IMR-90 (cell line): ENCODE measurements at regions not wholly inside any gene's neighbourhood (a gene's known extent, or its start where the extent isn't known, plus 50 kb on each side); places are given as distances from the start of the nearest gene placed in this dataset.

Source experiments
- ATAC-seq: fragments of 200-7000 bp; cut with Tn5 transposase; 2 replicates; pipeline ENCODE4 v1.9.1; 2020; ENCODE audit warnings: low read depth, mild to moderate bottlenecking, moderate library complexity
- BruUV-seq: library from RNA; stranded (reverse); fragments of 400-500 nt; replicated peaks from 2 replicates; lab custom pipeline; 2021; lab: Mats Ljungman, UMichigan
- CTCF ChIA-PET: fragments of 300-600 bp; formaldehyde crosslinking; extraction: SDS; loops from one replicate; lab custom pipeline; 2021; ENCODE audit warnings: antibody characterized with exemption; lab: Yijun Ruan, JAX
- POLR2A ChIA-PET: fragments of 300-600 bp; sonication (Branson Sonifier 250); formaldehyde crosslinking; loops from one replicate; lab custom pipeline; 2022; ENCODE audit warnings: antibody characterized with exemption; ENCODE audit not compliant: unreplicated experiment; lab: Charles Lee
- DNase-seq: peaks from one replicate; pipeline ENCODE4 v3.0.0; 2013
- H2AFZ ChIP-seq: replicated peaks from 2 replicates; pipeline ENCODE3; 2013; ENCODE audit warnings: low read length, mild to moderate bottlenecking; ENCODE audit not compliant: poor library complexity
- H2AK5ac ChIP-seq: 2 replicates; pipeline ENCODE4 v1.6.1; 2013; ENCODE audit warnings: low read depth, low read length, inconsistent platforms
- H2AK9ac ChIP-seq: replicated peaks from 2 replicates; pipeline ENCODE3; 2013; ENCODE audit warnings: mild to moderate bottlenecking, low read depth, low read length, moderate library complexity; ENCODE audit not compliant: poor library complexity
- H2BK120ac ChIP-seq: 2 replicates; pipeline ENCODE4 v1.6.1; 2013; ENCODE audit warnings: low read depth, low read length, inconsistent platforms
- H2BK15ac ChIP-seq: 3 replicates; pipeline ENCODE4 v1.6.1; 2013; ENCODE audit warnings: low read depth, low read length, inconsistent platforms
- H2BK20ac ChIP-seq: 2 replicates; pipeline ENCODE4 v1.6.1; 2013; ENCODE audit warnings: low read depth, mild to moderate bottlenecking, inconsistent platforms, low read length, moderate library complexity
- H2BK5ac ChIP-seq: 2 replicates; pipeline ENCODE4 v1.6.1; 2013; ENCODE audit warnings: mild to moderate bottlenecking, low read depth, low read length, inconsistent platforms; ENCODE audit not compliant: poor library complexity, severe bottlenecking
- H3K14ac ChIP-seq: replicated peaks from 2 replicates; pipeline ENCODE4 v1.6.1; 2013; ENCODE audit warnings: low read depth, low read length, inconsistent platforms
- H3K18ac ChIP-seq: 2 replicates; pipeline ENCODE4 v1.6.1; 2013; ENCODE audit warnings: low read depth, low read length, control low read depth
- H3K23ac ChIP-seq: 2 replicates; pipeline ENCODE4 v1.6.1; 2013; ENCODE audit warnings: low read depth, low read length, inconsistent platforms
- H3K27ac ChIP-seq: 2 replicates; pipeline ENCODE4 v1.5.1; 2013; ENCODE audit warnings: mild to moderate bottlenecking, control low read depth, low read length; ENCODE audit not compliant: insufficient read depth
- H3K27me3 ChIP-seq: 2 replicates; pipeline ENCODE4 v1.6.1; 2013; ENCODE audit warnings: low read length; ENCODE audit not compliant: control insufficient read depth, insufficient read depth
- H3K36me3 ChIP-seq: 2 replicates; pipeline ENCODE4 v1.6.1; 2013; ENCODE audit warnings: low read length, mixed read lengths; ENCODE audit not compliant: control insufficient read depth, insufficient read depth
- H3K4ac ChIP-seq: 2 replicates; pipeline ENCODE4 v1.6.1; 2013; ENCODE audit warnings: low read depth, low read length, inconsistent platforms
- H3K4me1 ChIP-seq: 2 replicates; pipeline ENCODE4 v1.6.1; 2013; ENCODE audit warnings: low read length, mixed read lengths; ENCODE audit not compliant: control insufficient read depth, insufficient read depth
- H3K4me2 ChIP-seq: 2 replicates; pipeline ENCODE4 v1.6.1; 2013; ENCODE audit warnings: low read depth, mild to moderate bottlenecking, control low read depth, low read length, moderate library complexity
- H3K4me3 ChIP-seq: 2 replicates; pipeline ENCODE4 v1.5.1; 2013; ENCODE audit warnings: low read depth, mild to moderate bottlenecking, control low read depth, low read length, moderate library complexity; ENCODE audit not compliant: insufficient read depth
- H3K56ac ChIP-seq: 2 replicates; pipeline ENCODE4 v1.6.1; 2013; ENCODE audit warnings: low read length, inconsistent platforms; ENCODE audit not compliant: insufficient read depth; ENCODE audit errors: extremely low read depth
- H3K79me1 ChIP-seq, 2 experiments: 2 replicates each; pipeline ENCODE4 v1.6.1; 2013; ENCODE audit warnings: low read length in 2 of 2, inconsistent platforms in 1 of 2, low read depth in 1 of 2
- H3K9ac ChIP-seq: 2 replicates; pipeline ENCODE4 v1.6.1; 2013; ENCODE audit warnings: low read depth, low read length, control low read depth
- H3K9me1 ChIP-seq: 2 replicates; pipeline ENCODE4 v1.6.1; 2013; ENCODE audit warnings: low read length, inconsistent platforms; ENCODE audit not compliant: insufficient read depth
- H3K9me3 ChIP-seq: 2 replicates; pipeline ENCODE4 v1.6.1; 2013; ENCODE audit warnings: low read length; ENCODE audit not compliant: control insufficient read depth, insufficient read depth
- H4K20me1 ChIP-seq: 2 replicates; pipeline ENCODE4 v1.6.1; 2013; ENCODE audit warnings: low read length, inconsistent platforms; ENCODE audit not compliant: insufficient read depth
- H4K5ac ChIP-seq: 2 replicates; pipeline ENCODE4 v1.6.1; 2013; ENCODE audit warnings: mild to moderate bottlenecking, low read depth, low read length, control low read depth
- H4K8ac ChIP-seq, 2 experiments: 2 replicates each; pipeline ENCODE4 v1.6.1; 2013; ENCODE audit warnings: low read depth in 2 of 2, low read length in 2 of 2, control low read depth in 1 of 2, inconsistent platforms in 1 of 2
- H4K91ac ChIP-seq: 2 replicates; pipeline ENCODE4 v1.6.1; 2013; ENCODE audit warnings: low read depth, low read length, inconsistent platforms; ENCODE audit not compliant: insufficient read depth
- BHLHE40 ChIP-seq: fragments of 150-350 bp; IDR thresholded peaks from 2 replicates; pipeline ENCODE4 v1.6.1; 2016; ENCODE audit warnings: mild to moderate bottlenecking, low read depth, low read length
- CEBPB ChIP-seq: IDR thresholded peaks from 2 replicates; pipeline ENCODE4 v1.6.1; 2012; ENCODE audit warnings: low read depth, low read length, improper control_type of control experiment
- CHD1 ChIP-seq: IDR thresholded peaks from 2 replicates; pipeline ENCODE4 v1.6.1; 2012; ENCODE audit warnings: low read depth, low read length, improper control_type of control experiment
- MAFK ChIP-seq: IDR thresholded peaks from 2 replicates; pipeline ENCODE4 v1.6.1; 2012; ENCODE audit warnings: low read depth, low read length, improper control_type of control experiment
- POLR2A ChIP-seq: IDR thresholded peaks from 2 replicates; pipeline ENCODE4 v1.6.1; 2012; ENCODE audit warnings: mild to moderate bottlenecking, low read depth, low read length
- RAD21 ChIP-seq: IDR thresholded peaks from 2 replicates; pipeline ENCODE4 v1.6.1; 2012; ENCODE audit warnings: low read length, improper control_type of control experiment
- RCOR1 ChIP-seq: IDR thresholded peaks from 2 replicates; pipeline ENCODE4 v1.6.1; 2012; ENCODE audit warnings: mild to moderate bottlenecking, low read length, improper control_type of control experiment; ENCODE audit not compliant: insufficient replicate concordance
- RFX5 ChIP-seq: IDR thresholded peaks from 2 replicates; pipeline ENCODE4 v1.8.0; 2012; ENCODE audit warnings: low read depth, mild to moderate bottlenecking, low read length, moderate library complexity
- WGBS, 2 experiments: methylation state at CpG; one replicate each; pipeline versions ENCODE4 v1.1.5 to v1.1.7; 2013; ENCODE audit warnings: missing lambda C conversion rate in 2 of 2; ENCODE audit not compliant: insufficient read length in 1 of 2; ENCODE audit errors: extremely low coverage in 2 of 2; 5-methylcytosine and 5-hydroxymethylcytosine counted together
- dilution Hi-C: fragments of 300-500 bp; cut with HindIII; formaldehyde crosslinking; loops from one replicate; pipeline ENCODE4 v1.14.3; 2018; ENCODE audit warnings: low sequenced_read_pairs; ENCODE audit not compliant: unreplicated experiment
- in situ Hi-C: fragments of 300-500 bp; cut with MboI; formaldehyde crosslinking; loops from 3 replicates; pipeline ENCODE4 v1.14.3; 2019; ENCODE audit warnings: low sequenced_read_pairs, inconsistent platforms, mixed read lengths
- intact Hi-C: fragments of 100-400 bp; cut with micrococcal nuclease; formaldehyde crosslinking; loops from 2 replicates; pipeline ENCODE4 v1.10.0; 2022
- TF ChIP-seq, protein P1 (sequence below): fragments of 150-350 bp; IDR thresholded peaks from 2 replicates; pipeline ENCODE4 v1.6.1; 2016; ENCODE audit warnings: low read depth, mild to moderate bottlenecking, low read length, moderate library complexity, borderline replicate concordance

- H3K14ac ChIP-seq = no peak overlapping the region
- no peak overlapping the region for H2AFZ ChIP-seq
- H3K4me1 ChIP-seq = no peaks in the 10 kb centered on the region
- H3K56ac ChIP-seq = no peak overlapping the region
- H3K18ac ChIP-seq = no peak overlapping the region
- no peaks in the 10 kb centered on the region for H3K36me3 ChIP-seq
- no peak overlapping the region for H3K4ac ChIP-seq
- 0 out of 2 replicates have a peak, but pooled peaks cover 2% of the 10 kb centered on the region for H3K9me1 ChIP-seq
- no peak overlapping the region for H3K4me2 ChIP-seq
- POLR2A ChIA-PET = no interaction called here
- ATAC-seq (no peak), DNase-seq (no peak)
- no peak overlapping the region for H2BK120ac ChIP-seq
- in situ Hi-C loops (no loop called here), intact Hi-C loops (no loop called here), dilution Hi-C loops (no loop called here)
- H4K8ac ChIP-seq = no peak overlapping the region; a peak in 1 of 4 replicates
- peaks cover 3% of the 10 kb centered on the region; the same call in 1 of the 2 replicates for H3K9me3 ChIP-seq
- H3K23ac ChIP-seq = 0 out of 2 replicates have a peak overlapping the region, but pooled peaks have one; percentile 24
- no peak overlapping the region; the same call in 1 of the 2 replicates for H2AK5ac ChIP-seq
- no peaks in the 10 kb centered on the region for H3K79me1 ChIP-seq
- BruUV-seq = no TSS peak
- H2BK5ac ChIP-seq = no peak overlapping the region
- TF ChIP-seq CHD1 (no peak), RFX5 (no peak), RAD21 (no peak), MAFK (no peak), POLR2A (no peak), CEBPB (no peak), BHLHE40 (no peak), RCOR1 (no peak)
- TF ChIP-seq, protein P1, sequence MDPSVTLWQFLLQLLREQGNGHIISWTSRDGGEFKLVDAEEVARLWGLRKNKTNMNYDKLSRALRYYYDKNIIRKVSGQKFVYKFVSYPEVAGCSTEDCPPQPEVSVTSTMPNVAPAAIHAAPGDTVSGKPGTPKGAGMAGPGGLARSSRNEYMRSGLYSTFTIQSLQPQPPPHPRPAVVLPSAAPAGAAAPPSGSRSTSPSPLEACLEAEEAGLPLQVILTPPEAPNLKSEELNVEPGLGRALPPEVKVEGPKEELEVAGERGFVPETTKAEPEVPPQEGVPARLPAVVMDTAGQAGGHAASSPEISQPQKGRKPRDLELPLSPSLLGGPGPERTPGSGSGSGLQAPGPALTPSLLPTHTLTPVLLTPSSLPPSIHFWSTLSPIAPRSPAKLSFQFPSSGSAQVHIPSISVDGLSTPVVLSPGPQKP = no peak
- no peak overlapping the region for H4K91ac ChIP-seq
- H3K27me3 ChIP-seq = no peaks in the 10 kb centered on the region
- no peak overlapping the region for H3K9ac ChIP-seq
- H4K20me1 ChIP-seq = no peaks in the 10 kb centered on the region
- H3K27ac ChIP-seq = no peak overlapping the region
- no peak overlapping the region for H2BK15ac ChIP-seq
- H2BK20ac ChIP-seq = no peak overlapping the region
- H2AK9ac ChIP-seq = no peak overlapping the region
- H4K5ac ChIP-seq = no peak overlapping the region
- no CpG with 5 or more reads among the region's 6 CpGs for WGBS, 2 experiments
- no peak overlapping the region for H3K4me3 ChIP-seq
- CTCF ChIA-PET = no interaction called here
Measured at GRCh38 chr20:4369798-4370124, 120.7 kb upstream of the ADRA1D start.
